HG02642 (cell line): ENCODE measurements at regions not wholly inside any gene's neighbourhood (a gene's known extent, or its start where the extent isn't known, plus 50 kb on each side); places are given as distances from the start of the nearest gene placed in this dataset.

Experiments used
- ATAC-seq: cut with Tn5 transposase; IDR thresholded peaks from one replicate; pipeline ENCODE4 v1.9.1; 2021; ENCODE audit warnings: mild to moderate bottlenecking; ENCODE audit not compliant: unreplicated experiment, poor library complexity

GRCh38 chr5:86768699-86769202 is 151.0 kb downstream of the COX7C start:
- no peak for ATAC-seq

GRCh38 chr5:86780018-86780417 is 162.3 kb downstream of the COX7C start:
- ATAC-seq, result no peak

GRCh38 chr5:86786955-86787354 is 169.2 kb downstream of the COX7C start:
- ATAC-seq, result no peak

GRCh38 chr5:86795659-86796058 is 177.9 kb downstream of the COX7C start:
- no peak for ATAC-seq

GRCh38 chr5:86797677-86798076 is 179.9 kb downstream of the COX7C start:
- no peak for ATAC-seq

- ATAC-seq, result no peak
These were observed 188.5 kb downstream of the COX7C start for GRCh38 chr5:86806206-86806605.

GRCh38 chr5:86807046-86808031 is 189.6 kb downstream of the COX7C start:
- ATAC-seq, result no peak

- no peak for ATAC-seq
These were observed 196.6 kb downstream of the COX7C start for GRCh38 chr5:86814315-86814714.

- no peak for ATAC-seq
These were observed 197.2 kb downstream of the COX7C start for GRCh38 chr5:86814907-86815306.

- no peak for ATAC-seq
These were observed 206.9 kb downstream of the COX7C start for GRCh38 chr5:86824637-86825036.

- no peak for ATAC-seq
These were observed 213.4 kb downstream of the COX7C start for GRCh38 chr5:86831128-86831527.

- ATAC-seq, result no peak
These were observed 216.1 kb downstream of the COX7C start for GRCh38 chr5:86833868-86834267.

GRCh38 chr5:86837610-86838009 is 219.9 kb downstream of the COX7C start:
- ATAC-seq, result no peak

- ATAC-seq, result no peak
These were observed 220.3 kb downstream of the COX7C start for GRCh38 chr5:86838083-86838482.

GRCh38 chr5:86841000-86841644 is 223.4 kb downstream of the COX7C start:
- no peak for ATAC-seq

- ATAC-seq, result no peak
These were observed 240.7 kb downstream of the COX7C start for GRCh38 chr5:86858442-86858841.

GRCh38 chr5:86861512-86861911 is 243.8 kb downstream of the COX7C start:
- no peak for ATAC-seq

GRCh38 chr5:86862093-86862492 is 244.4 kb downstream of the COX7C start:
- no peak for ATAC-seq

GRCh38 chr5:86864051-86864450 is 246.3 kb downstream of the COX7C start:
- no peak for ATAC-seq

GRCh38 chr5:86865256-86865785 is 247.6 kb downstream of the COX7C start:
- no peak for ATAC-seq

GRCh38 chr5:86866036-86866435 is 248.3 kb downstream of the COX7C start:
- no peak for ATAC-seq
